Osteoblast (primary cell): ENCODE measurements at regions not wholly inside any gene's neighbourhood (a gene's known extent, or its start where the extent isn't known, plus 50 kb on each side); places are given as distances from the start of the nearest gene placed in this dataset.

Experiments
- DNase-seq: peaks from one replicate; pipeline ENCODE4 v3.0.0; 2011; ENCODE audit warnings: low spot score, mixed read lengths; ENCODE audit not compliant: insufficient read length; ENCODE audit errors: missing footprints
- H2AFZ ChIP-seq: 2 replicates; pipeline ENCODE4 v1.6.0; 2011; ENCODE audit warnings: mild to moderate bottlenecking, low read length
- H3K27ac ChIP-seq: 2 replicates; pipeline ENCODE4 v1.5.1; 2011; ENCODE audit warnings: mild to moderate bottlenecking, low read depth, low read length, moderate library complexity
- H3K27me3 ChIP-seq: 2 replicates; pipeline ENCODE4 v1.6.0; 2012; ENCODE audit warnings: mild to moderate bottlenecking, control low read depth, inconsistent platforms, low read length, moderate library complexity; ENCODE audit not compliant: insufficient read depth
- H3K36me3 ChIP-seq: 2 replicates; pipeline ENCODE4 v1.5.1; 2011; ENCODE audit warnings: mild to moderate bottlenecking, low read length, control low read depth, moderate library complexity; ENCODE audit not compliant: insufficient read depth
- H3K4me1 ChIP-seq: 2 replicates; pipeline ENCODE4 v1.5.1; 2011; ENCODE audit warnings: mild to moderate bottlenecking, low read length, control low read depth, moderate library complexity; ENCODE audit not compliant: insufficient read depth
- H3K4me2 ChIP-seq: 2 replicates; pipeline ENCODE4 v1.6.0; 2011; ENCODE audit warnings: mild to moderate bottlenecking, low read length; ENCODE audit not compliant: insufficient read depth
- H3K4me3 ChIP-seq: fragments of 200-600 bp; sonication (generic); 3 replicates; pipeline ENCODE4 v1.5.1; 2012; ENCODE audit warnings: mild to moderate bottlenecking, low read length, inconsistent platforms; ENCODE audit not compliant: insufficient read depth
- H3K79me2 ChIP-seq: 2 replicates; pipeline ENCODE4 v1.6.0; 2012; ENCODE audit warnings: mild to moderate bottlenecking, low read length, control low read depth, inconsistent platforms; ENCODE audit not compliant: insufficient read depth
- H3K9me3 ChIP-seq: 2 replicates; pipeline ENCODE4 v1.5.1; 2011; ENCODE audit warnings: low read depth, low read length, control low read depth
- H4K20me1 ChIP-seq: 2 replicates; pipeline ENCODE4 v1.6.0; 2012; ENCODE audit warnings: mild to moderate bottlenecking, low read length, control low read depth; ENCODE audit not compliant: insufficient read depth
- TF ChIP-seq, protein P1 (sequence below): IDR thresholded peaks from 2 replicates; pipeline ENCODE4 v1.5.1; 2011; ENCODE audit warnings: mild to moderate bottlenecking, low read depth, low read length, moderate library complexity; ENCODE audit errors: extremely low read depth

DNA sequence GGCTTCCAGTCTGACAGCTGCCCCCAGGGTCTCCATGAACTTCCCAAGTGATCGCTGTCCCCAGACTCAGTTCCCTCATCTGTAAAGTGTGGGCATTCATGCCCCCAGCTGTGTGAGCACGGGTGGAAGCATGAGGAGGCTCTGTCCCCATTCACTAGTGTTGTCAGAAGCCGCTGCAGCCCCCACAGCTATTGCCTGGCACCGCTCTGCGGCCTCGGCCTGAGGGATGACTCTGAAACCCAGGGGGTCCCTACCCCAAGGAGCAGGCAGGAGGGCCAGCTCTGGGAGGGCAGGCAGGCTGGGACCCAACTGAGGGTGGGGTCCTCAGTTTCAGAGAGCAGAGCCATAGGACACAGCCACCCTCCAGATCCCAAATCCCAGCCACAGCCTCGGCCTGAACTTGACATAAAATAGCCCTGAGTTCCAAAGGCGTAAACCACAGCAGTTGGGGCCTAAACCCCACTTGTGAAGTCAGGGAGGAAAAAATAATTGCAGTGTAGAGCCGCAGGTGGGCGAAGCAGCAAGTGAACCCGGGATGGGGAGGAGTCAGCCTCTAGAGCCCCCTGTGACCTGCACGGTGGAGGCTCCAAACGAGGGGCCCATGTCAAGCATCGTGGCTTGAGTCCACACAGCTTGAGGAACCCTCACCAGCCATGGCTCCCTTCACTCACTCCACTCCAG, 66.0 kb upstream of the ADAMTS2 start:
- H2AFZ ChIP-seq = no peak overlapping the region
- no peak overlapping the region for H3K27ac ChIP-seq
- H3K27me3 ChIP-seq = no peaks in the 10 kb centered on the region
- TF ChIP-seq, protein P1, sequence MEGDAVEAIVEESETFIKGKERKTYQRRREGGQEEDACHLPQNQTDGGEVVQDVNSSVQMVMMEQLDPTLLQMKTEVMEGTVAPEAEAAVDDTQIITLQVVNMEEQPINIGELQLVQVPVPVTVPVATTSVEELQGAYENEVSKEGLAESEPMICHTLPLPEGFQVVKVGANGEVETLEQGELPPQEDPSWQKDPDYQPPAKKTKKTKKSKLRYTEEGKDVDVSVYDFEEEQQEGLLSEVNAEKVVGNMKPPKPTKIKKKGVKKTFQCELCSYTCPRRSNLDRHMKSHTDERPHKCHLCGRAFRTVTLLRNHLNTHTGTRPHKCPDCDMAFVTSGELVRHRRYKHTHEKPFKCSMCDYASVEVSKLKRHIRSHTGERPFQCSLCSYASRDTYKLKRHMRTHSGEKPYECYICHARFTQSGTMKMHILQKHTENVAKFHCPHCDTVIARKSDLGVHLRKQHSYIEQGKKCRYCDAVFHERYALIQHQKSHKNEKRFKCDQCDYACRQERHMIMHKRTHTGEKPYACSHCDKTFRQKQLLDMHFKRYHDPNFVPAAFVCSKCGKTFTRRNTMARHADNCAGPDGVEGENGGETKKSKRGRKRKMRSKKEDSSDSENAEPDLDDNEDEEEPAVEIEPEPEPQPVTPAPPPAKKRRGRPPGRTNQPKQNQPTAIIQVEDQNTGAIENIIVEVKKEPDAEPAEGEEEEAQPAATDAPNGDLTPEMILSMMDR = no peak
- peaks cover 6% of the 10 kb centered on the region for H3K4me1 ChIP-seq
- no peaks in the 10 kb centered on the region for H3K79me2 ChIP-seq
- DNase-seq = peak; percentile 78
- no peak overlapping the region for H3K4me3 ChIP-seq
- no peaks in the 10 kb centered on the region for H4K20me1 ChIP-seq
- no peaks in the 10 kb centered on the region for H3K36me3 ChIP-seq
- H3K4me2 ChIP-seq = no peak overlapping the region
- H3K9me3 ChIP-seq = no peaks in the 10 kb centered on the region

DNA sequence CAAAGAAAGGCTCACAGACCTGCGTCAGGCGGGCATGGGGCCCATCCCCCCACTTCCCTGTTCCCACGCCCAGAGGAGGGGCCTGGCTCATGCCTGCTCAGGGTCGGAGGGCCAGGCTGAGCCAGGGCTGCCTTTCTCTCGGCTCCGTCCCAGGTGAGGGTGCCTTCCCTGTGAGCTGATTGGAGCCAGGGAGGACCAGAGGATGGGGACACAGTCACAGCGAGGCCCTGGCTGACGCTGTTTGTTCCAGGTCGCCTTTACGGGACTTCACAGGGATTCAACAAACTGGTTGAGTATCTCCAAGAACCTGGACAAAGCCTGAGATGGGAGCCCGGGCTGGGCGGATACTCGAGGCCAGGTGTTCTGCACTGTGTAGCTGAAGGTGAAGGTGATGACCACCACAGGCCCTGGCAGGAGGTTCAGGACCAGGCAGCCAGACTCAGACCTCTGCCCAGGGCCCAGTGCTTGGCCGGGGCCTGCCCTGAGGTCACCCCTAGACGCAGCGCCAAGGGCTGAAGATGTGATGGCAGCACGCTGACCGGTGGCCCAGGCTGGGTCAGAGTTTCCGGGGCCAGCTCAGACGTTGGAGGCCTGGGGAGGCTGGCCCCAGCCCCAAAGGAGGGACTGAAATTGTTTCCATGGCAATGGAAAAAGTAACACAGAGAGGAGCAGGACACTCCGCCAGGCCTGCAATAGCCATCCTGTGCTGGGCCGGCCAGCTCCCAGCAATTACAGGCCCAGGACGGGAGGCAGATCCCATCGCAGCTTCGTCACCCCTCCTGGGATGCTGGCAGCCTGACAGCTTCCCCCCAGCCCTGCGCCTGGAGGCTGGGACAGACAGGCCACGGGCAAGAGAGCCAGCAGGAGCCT, 65.3 kb upstream of the ADAMTS2 start:
- H3K36me3 ChIP-seq = no peaks in the 10 kb centered on the region
- H4K20me1 ChIP-seq = no peaks in the 10 kb centered on the region
- no peak overlapping the region for H3K4me2 ChIP-seq
- no peak overlapping the region for H3K27ac ChIP-seq
- H3K9me3 ChIP-seq = no peaks in the 10 kb centered on the region
- no peak overlapping the region for H3K4me3 ChIP-seq
- DNase-seq = peak; percentile 44
- TF ChIP-seq, protein P1 = no peak
- no peak overlapping the region for H2AFZ ChIP-seq
- no peaks in the 10 kb centered on the region for H3K79me2 ChIP-seq
- H3K27me3 ChIP-seq = no peaks in the 10 kb centered on the region
- H3K4me1 ChIP-seq = peaks cover 7% of the 10 kb centered on the region

DNA sequence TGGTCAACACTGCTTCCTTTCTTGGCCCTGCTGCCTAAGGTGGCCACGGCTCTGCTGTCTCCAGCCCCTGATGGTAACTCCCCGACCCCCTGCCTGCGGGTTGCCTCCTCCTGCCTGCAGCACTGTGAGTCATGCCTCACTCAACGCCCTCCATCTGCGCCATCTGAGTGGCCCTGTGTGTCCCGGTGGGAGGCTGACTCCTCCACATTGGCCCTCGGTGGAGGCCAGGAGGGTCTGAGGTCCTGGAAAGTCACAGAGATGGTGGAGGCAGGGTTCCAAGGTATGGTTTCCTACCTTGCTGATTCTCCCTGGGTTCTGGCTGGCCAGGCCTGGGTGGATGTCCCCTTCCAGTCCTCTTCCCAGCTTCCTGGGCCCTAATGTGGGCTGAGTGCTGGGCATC, 64.5 kb upstream of the ADAMTS2 start:
- H3K4me2 ChIP-seq = no peak overlapping the region
- H3K27me3 ChIP-seq = no peaks in the 10 kb centered on the region
- DNase-seq = peak; percentile 64
- no peak overlapping the region for H2AFZ ChIP-seq
- no peak overlapping the region for H3K4me3 ChIP-seq
- no peak overlapping the region for H3K27ac ChIP-seq
- no peaks in the 10 kb centered on the region for H3K36me3 ChIP-seq
- no peaks in the 10 kb centered on the region for H3K9me3 ChIP-seq
- TF ChIP-seq, protein P1 = no peak
- no peaks in the 10 kb centered on the region for H3K79me2 ChIP-seq
- no peaks in the 10 kb centered on the region for H4K20me1 ChIP-seq
- H3K4me1 ChIP-seq = peaks cover 7% of the 10 kb centered on the region

DNA sequence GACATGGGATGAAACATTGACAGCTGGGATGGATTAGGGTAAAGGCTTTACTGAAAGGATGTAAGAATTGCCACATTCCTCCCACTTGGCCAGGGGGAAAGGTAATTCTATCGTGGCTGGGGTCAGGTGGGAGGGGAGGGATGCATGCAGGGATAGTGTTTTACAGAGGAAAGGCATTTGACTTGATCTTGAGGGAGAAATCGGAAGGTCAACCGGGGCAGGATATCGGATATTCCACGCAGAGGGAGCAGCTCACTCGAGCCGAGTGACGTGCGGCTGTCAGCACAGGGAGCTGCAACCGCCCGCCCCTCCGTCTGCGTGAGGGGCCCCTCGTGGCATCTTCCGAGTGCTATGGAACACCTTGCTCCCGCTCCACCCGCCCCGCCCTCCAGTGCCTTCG, 63.4 kb upstream of the ADAMTS2 start:
- DNase-seq = peak; percentile 51
- H3K79me2 ChIP-seq = no peaks in the 10 kb centered on the region
- H2AFZ ChIP-seq = no peak overlapping the region
- H3K4me3 ChIP-seq = no peak overlapping the region
- no peaks in the 10 kb centered on the region for H3K36me3 ChIP-seq
- no peaks in the 10 kb centered on the region for H3K27me3 ChIP-seq
- no peak overlapping the region for H3K27ac ChIP-seq
- H3K4me2 ChIP-seq = no peak overlapping the region
- no peaks in the 10 kb centered on the region for H4K20me1 ChIP-seq
- TF ChIP-seq, protein P1 = no peak
- H3K4me1 ChIP-seq = peaks cover 7% of the 10 kb centered on the region
- no peaks in the 10 kb centered on the region for H3K9me3 ChIP-seq
